A549 (cell line): ENCODE measurements at regions not wholly inside any gene's neighbourhood (a gene's known extent, or its start where the extent isn't known, plus 50 kb on each side); places are given as distances from the start of the nearest gene placed in this dataset.
"Not testable (repeated sequence)": the region's sequence is repeated elsewhere in the genome, so short reads cannot be mapped to it uniquely, and the experiment has no call there.

ENCODE experiments used
- ATAC-seq, 2 experiments: fragments of 200-7000 bp in 1 of 2; fragments of >200 bp in 1 of 2; cut with Nextera tagmentation in 1 of 2; cut with Tn5 transposase in 1 of 2; 3 replicates each; pipeline versions ENCODE4 v1.8.0 to v1.9.1; 2018 to 2020; ENCODE audit warnings: mild to moderate bottlenecking in 1 of 2, moderate library complexity in 1 of 2
- CTCF ChIA-PET: fragments of 300-600 bp; sonication (Branson Sonifier 250); formaldehyde crosslinking; extraction: SDS; loops from one replicate; lab custom pipeline; 2021; ENCODE audit warnings: antibody characterized with exemption, inconsistent platforms; lab: Yijun Ruan, JAX
- POLR2A ChIA-PET: fragments of 350-600 bp; formaldehyde crosslinking; extraction: SDS; loops from one replicate; lab custom pipeline; 2021; ENCODE audit warnings: antibody characterized with exemption, inconsistent platforms; lab: Yijun Ruan, JAX
- DNase-seq, 2 experiments: peaks; one replicate each; pipeline versions ENCODE4 v3.0.0 to v3.0.0-alpha.2; 2011 to 2016; ENCODE audit warnings: low read depth in 1 of 2, low spot score in 1 of 2
- FAIRE-seq: peaks from 2 replicates; lab custom pipeline; 2011; peaks lifted over from hg19 to GRCh38; lab: Jason Lieb, UNC
- H3K27ac ChIP-seq, 2 experiments: fragments of >200 bp; sonication (Bioruptor Twin); formaldehyde crosslinking; 3 replicates each; pipeline ENCODE4 v1.5.1; 2016 to 2017
- H3K4me1 ChIP-seq: fragments of >200 bp; sonication (Bioruptor Twin); formaldehyde crosslinking; 3 replicates; pipeline ENCODE4 v1.6.1; 2016
- H3K4me2 ChIP-seq: fragments of >200 bp; sonication (Bioruptor Twin); formaldehyde crosslinking; 3 replicates; pipeline ENCODE4 v1.6.1; 2016
- H3K4me3 ChIP-seq: fragments of >200 bp; sonication (Bioruptor Twin); formaldehyde crosslinking; 3 replicates; pipeline ENCODE4 v1.5.1; 2016
- H3K9me3 ChIP-seq: fragments of >200 bp; sonication (Bioruptor Twin); formaldehyde crosslinking; 3 replicates; pipeline ENCODE4 v1.6.1; 2016
- CBX2 ChIP-seq: fragments of 200-600 bp; sonication (generic); IDR thresholded peaks from 2 replicates; pipeline ENCODE4 v1.6.1; 2016; ENCODE audit warnings: low read depth, mild to moderate bottlenecking, borderline replicate concordance
- CEBPB ChIP-seq, 2 experiments: fragments of >200 bp in 1 of 2; sonication (Bioruptor Twin) in 1 of 2; formaldehyde crosslinking in 1 of 2; IDR thresholded peaks; 2 replicates each; pipeline ENCODE4 v1.6.1; 2012 to 2016
- CTCF ChIP-seq: fragments of >200 bp; sonication (Bioruptor Twin); formaldehyde crosslinking; IDR thresholded peaks from 3 replicates; pipeline ENCODE4 v1.5.1; 2016
- EP300 ChIP-seq, 2 experiments: fragments of >200 bp; sonication (Bioruptor Twin); formaldehyde crosslinking; IDR thresholded peaks; 2 replicates in 1 of 2; 3 replicates in 1 of 2; pipeline ENCODE4 v1.6.1; 2016 to 2017
- ESRRA ChIP-seq: fragments of 150-350 bp; IDR thresholded peaks from 2 replicates; pipeline ENCODE4 v1.6.1; 2014; ENCODE audit warnings: mild to moderate bottlenecking, low read length, borderline replicate concordance
- HDAC2 ChIP-seq: fragments of 200-600 bp; sonication (generic); IDR thresholded peaks from 2 replicates; pipeline ENCODE4 v1.6.1; 2016
- HES2 ChIP-seq: fragments of >200 bp; sonication (Bioruptor Twin); formaldehyde crosslinking; IDR thresholded peaks from 2 replicates; pipeline ENCODE4 v1.6.1; 2016
- HOXA7 ChIP-seq: fragments of 250-450 bp; sonication (Bioruptor Pico); IDR thresholded peaks from 2 replicates; pipeline ENCODE4 v1.5.0; 2020; ENCODE audit warnings: mild to moderate bottlenecking, moderate library complexity
- HOXB5 ChIP-seq: fragments of 250-450 bp; sonication (Bioruptor Pico); IDR thresholded peaks from 2 replicates; pipeline ENCODE4 v1.5.0; 2020; ENCODE audit warnings: mild to moderate bottlenecking, moderate library complexity
- MAFK ChIP-seq: fragments of 450-650 bp; IDR thresholded peaks from 2 replicates; pipeline ENCODE4 v1.6.1; 2014; ENCODE audit not compliant: partially characterized antibody
- NFE2L2 ChIP-seq: fragments of 150-350 bp; conservative IDR thresholded peaks from 2 replicates; pipeline ENCODE4 v1.6.1; 2014; ENCODE audit warnings: low read length
- NPAS2 ChIP-seq: fragments of 250-450 bp; sonication (Bioruptor Pico); IDR thresholded peaks from 2 replicates; pipeline ENCODE4 v1.8.0; 2022; ENCODE audit warnings: mild to moderate bottlenecking, moderate library complexity, borderline replicate concordance
- NR3C1 ChIP-seq: fragments of >200 bp; sonication (Bioruptor Twin); formaldehyde crosslinking; IDR thresholded peaks from 3 replicates; pipeline ENCODE4 v1.6.1; 2017
- PBX3 ChIP-seq: IDR thresholded peaks from 2 replicates; pipeline ENCODE4 v1.6.1; 2012
- PHF8 ChIP-seq: fragments of 200-600 bp; sonication (generic); IDR thresholded peaks from 2 replicates; pipeline ENCODE4 v1.6.1; 2016; ENCODE audit warnings: low read depth, mild to moderate bottlenecking, antibody characterized with exemption, moderate library complexity, borderline replicate concordance
- POLR2A ChIP-seq: IDR thresholded peaks from 2 replicates; pipeline ENCODE4 v1.6.1; 2012; ENCODE audit warnings: mild to moderate bottlenecking, low read length
- RAD21 ChIP-seq, 2 experiments: fragments of >200 bp in 1 of 2; sonication (Bioruptor Twin) in 1 of 2; formaldehyde crosslinking in 1 of 2; IDR thresholded peaks in 1 of 2; conservative IDR thresholded peaks in 1 of 2; 2 replicates in 1 of 2; 3 replicates in 1 of 2; pipeline ENCODE4 v1.6.1; 2012 to 2018; ENCODE audit warnings: inconsistent platforms in 1 of 2
- RNF2 ChIP-seq: fragments of 200-600 bp; sonication (generic); IDR thresholded peaks from 2 replicates; pipeline ENCODE4 v1.6.1; 2016; ENCODE audit warnings: low read depth, mild to moderate bottlenecking, antibody characterized with exemption, moderate library complexity, borderline replicate concordance
- SMC3 ChIP-seq: fragments of >200 bp; sonication (Bioruptor Twin); formaldehyde crosslinking; IDR thresholded peaks from 3 replicates; pipeline ENCODE4 v1.6.1; 2018; ENCODE audit warnings: inconsistent platforms
- SREBF2 ChIP-seq: fragments of 450-650 bp; IDR thresholded peaks from 2 replicates; pipeline ENCODE4 v1.6.1; 2014; ENCODE audit warnings: mild to moderate bottlenecking, moderate library complexity
- ZC3H11A ChIP-seq: fragments of 450-650 bp; IDR thresholded peaks from 2 replicates; pipeline ENCODE4 v1.6.1; 2014; ENCODE audit warnings: antibody characterized with exemption, mild to moderate bottlenecking
- ZSCAN20 ChIP-seq: fragments of 250-450 bp; sonication (Bioruptor Pico); IDR thresholded peaks from 2 replicates; pipeline ENCODE4 v1.8.0; 2022; ENCODE audit warnings: mild to moderate bottlenecking, moderate library complexity
- WGBS: methylation state at CpG from one replicate; pipeline ENCODE4 v1.1.6; 2017; ENCODE audit errors: missing lambda C conversion rate; 5-methylcytosine and 5-hydroxymethylcytosine counted together

GRCh38 chr5:159522841-159523240 is 192.6 kb upstream of the IL12B start:
- TF ChIP-seq SMC3 (no peak), NR3C1 (no peak), HES2 (no peak), NPAS2 (CRISPR knock-in tag) (no peak), HOXB5 (no peak), HDAC2 (no peak), CBX2 (no peak), ZC3H11A (no peak), PHF8 (no peak), NFE2L2 (no peak), EP300 (IDR thresholded peaks at IDR 0.05) (no peak), MAFK (no peak), RNF2 (no peak), POLR2A (no peak), ESRRA (no peak), HOXA7 (CRISPR knock-in tag) (no peak)

GRCh38 chr5:159524279-159524678 is 194.0 kb upstream of the IL12B start:
- H3K4me2 ChIP-seq, DNase-seq, ATAC-seq, FAIRE-seq, H3K4me3 ChIP-seq, CTCF ChIA-PET, POLR2A ChIA-PET, H3K27ac ChIP-seq: not testable (repeated sequence)
- 86% methylated on average over 2 of the region's 2 CpGs for WGBS
- Histone ChIP-seq H3K4me1 (peaks cover 11% of the 10 kb centered on the region), H3K9me3 (peaks cover 10% of the 10 kb centered on the region; the same call in 1 of the 3 replicates)

More at GRCh38 chr5:159522841-159523240, 192.6 kb upstream of the IL12B start:
- ATAC-seq (no peak), FAIRE-seq (no peak), DNase-seq (no peak)
- no peak overlapping the region for H3K4me3 ChIP-seq
- ChIA-PET POLR2A (no interaction called here), CTCF (no interaction called here)
- peaks cover 25% of the 10 kb centered on the region for H3K4me1 ChIP-seq
- no peaks in the 10 kb centered on the region for H3K9me3 ChIP-seq
- no peak overlapping the region for H3K4me2 ChIP-seq
- 77% methylated on average over 2 of the region's 2 CpGs for WGBS
- H3K27ac ChIP-seq = no peak overlapping the region

GRCh38 chr5:159525117-159525516 is 194.8 kb upstream of the IL12B start:
- H3K4me3 ChIP-seq = no peak overlapping the region
- peak in 1 of 2 experiments; percentile 28 for DNase-seq
- H3K27ac ChIP-seq = peak overlapping the region; percentile 42 to 44; a peak in 5 of 6 replicates
- H3K4me2 ChIP-seq = peak overlapping the region; percentile 51; the same call in 2 of the 3 replicates
- ATAC-seq = peak; percentile 50 to 75; a peak in 3 of 6 replicates
- H3K4me1 ChIP-seq = peaks cover 11% of the 10 kb centered on the region
- no peak for FAIRE-seq
- 32% methylated on average over 4 of the region's 4 CpGs for WGBS
- TF ChIP-seq CEBPB (IDR thresholded peaks at IDR 0.05) (no peak), ZSCAN20 (CRISPR knock-in tag) (no peak), ESRRA (no peak), PBX3 (no peak), NFE2L2 (no peak), RAD21 (conservative IDR thresholded peaks at IDR 0.05 in 1 of 2, IDR thresholded peaks at IDR 0.05 in 1 of 2) (peak in 1 of 2 experiments; percentile 36; a peak in 4 of 5 replicates), CTCF (peak; percentile 14; the same call in 2 of the 3 replicates), SREBF2 (no peak)
- H3K9me3 ChIP-seq = peaks cover 10% of the 10 kb centered on the region; the same call in 1 of the 3 replicates
- ChIA-PET POLR2A (no interaction called here), CTCF (interaction anchor here (1.2 kb wide), 1 partner anchor 462 kb away, joined by 4 read pairs; no protein-coding TSS in a partner anchor)
